T-helper 2 cell treated with Interferon-gamma antibody and Interleukin-4, amounts not matched to agents 100 ng/mL and 5 ng/mL, for 36 hours (primary cell): ENCODE measurements at regions not wholly inside any gene's neighbourhood (a gene's known extent, or its start where the extent isn't known, plus 50 kb on each side); places are given as distances from the start of the nearest gene placed in this dataset.

Experiments used
- intact Hi-C: fragments of 100-400 bp; cut with micrococcal nuclease; formaldehyde crosslinking; loops from one replicate; pipeline ENCODE4 v1.15.1; 2023

DNA sequence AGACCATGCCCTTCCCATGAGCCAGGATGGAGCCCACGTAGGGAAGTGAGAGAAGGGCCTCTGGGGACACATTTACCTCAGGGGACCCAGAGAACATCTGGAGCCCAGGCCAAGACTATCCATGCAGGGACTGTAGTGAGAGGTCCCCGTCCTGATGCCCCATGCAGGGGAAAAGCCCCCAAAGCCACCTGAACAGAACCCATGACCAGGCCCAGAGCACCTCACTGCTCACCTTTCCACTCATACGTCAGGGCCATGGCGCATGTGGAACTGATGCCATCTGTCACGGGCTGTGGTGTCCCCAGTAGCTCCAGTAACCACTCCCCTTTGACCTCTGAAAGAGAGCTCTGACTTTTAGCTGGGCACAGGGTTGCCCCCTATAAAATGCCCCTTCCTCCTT, 106.5 kb upstream of the TEX51 start:
- intact Hi-C loops = no loop called here

DNA sequence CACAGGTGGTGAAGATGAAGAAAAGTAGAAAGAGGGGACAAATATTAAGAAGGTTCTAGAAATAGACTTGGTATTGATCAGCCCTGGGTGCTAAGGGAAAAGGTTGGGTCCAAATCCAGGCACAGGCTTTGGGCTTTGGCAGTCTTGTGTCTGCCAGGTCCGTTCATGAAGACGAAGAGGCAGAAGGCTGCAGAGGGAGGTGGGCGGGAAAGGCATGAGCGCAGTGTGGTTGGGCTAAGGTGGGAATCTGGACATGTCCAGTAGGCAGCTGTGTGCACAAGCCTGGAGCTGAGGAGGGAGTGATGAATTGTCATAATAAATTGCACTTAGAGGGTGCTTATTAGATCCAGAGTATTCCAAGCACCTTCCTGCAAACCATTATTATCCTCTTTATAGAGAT, 105.7 kb upstream of the TEX51 start:
- intact Hi-C loops = no loop called here

DNA sequence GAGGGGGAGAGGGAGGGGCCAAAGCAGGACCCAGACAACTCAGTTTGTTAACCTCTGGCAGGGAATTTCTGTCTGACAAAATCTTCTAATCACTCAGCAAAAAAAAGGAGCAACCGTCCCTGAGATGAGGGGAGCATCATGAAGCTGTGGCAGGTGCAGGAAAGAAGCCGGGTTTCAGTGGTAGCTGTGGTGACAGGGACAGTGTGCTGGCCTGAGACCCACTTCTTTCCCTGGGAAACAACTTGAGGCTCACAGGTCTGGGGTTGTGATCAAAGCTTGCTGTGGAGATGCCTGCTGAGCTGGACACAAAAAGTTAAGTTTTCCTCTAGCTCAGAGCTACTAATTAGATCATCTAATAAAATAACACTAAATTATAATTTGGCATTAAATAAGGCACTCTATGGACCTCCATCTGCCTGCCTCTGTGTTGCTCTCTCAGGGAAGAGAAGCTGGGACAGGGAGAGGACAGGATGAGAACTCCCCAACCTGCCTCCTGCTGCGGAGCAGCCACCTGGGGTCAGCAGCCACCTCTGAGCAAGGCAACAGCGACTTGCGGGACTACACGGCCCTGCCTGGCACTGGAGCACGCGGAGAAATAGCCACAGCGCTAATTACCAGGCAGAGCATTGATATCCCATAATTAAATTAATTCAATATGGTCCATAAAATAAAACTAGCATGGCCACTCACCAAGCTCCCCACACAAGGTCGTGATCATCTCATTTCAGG, 104.6 kb upstream of the TEX51 start:
- intact Hi-C loops = no loop called here

DNA sequence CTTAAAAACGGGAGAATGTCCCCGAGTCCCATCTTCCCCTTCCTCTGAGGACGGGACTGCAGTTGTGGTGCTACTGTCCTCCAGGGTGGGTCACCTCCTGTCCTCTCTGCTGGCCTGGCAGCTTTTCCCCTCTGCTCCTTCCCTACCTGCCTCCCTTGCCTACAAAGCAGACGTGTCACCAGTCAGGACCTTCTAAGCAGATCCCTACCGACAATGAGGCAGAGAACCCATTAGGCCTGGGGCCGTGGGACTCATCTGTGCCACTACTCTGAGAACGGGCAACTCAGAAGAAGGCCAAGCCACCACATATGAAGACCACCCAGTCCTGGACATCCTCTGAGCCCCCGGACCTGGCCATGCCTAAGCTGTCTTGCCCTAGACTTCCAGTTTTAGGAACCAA, 103.0 kb upstream of the TEX51 start:
- intact Hi-C loops = no loop called here

DNA sequence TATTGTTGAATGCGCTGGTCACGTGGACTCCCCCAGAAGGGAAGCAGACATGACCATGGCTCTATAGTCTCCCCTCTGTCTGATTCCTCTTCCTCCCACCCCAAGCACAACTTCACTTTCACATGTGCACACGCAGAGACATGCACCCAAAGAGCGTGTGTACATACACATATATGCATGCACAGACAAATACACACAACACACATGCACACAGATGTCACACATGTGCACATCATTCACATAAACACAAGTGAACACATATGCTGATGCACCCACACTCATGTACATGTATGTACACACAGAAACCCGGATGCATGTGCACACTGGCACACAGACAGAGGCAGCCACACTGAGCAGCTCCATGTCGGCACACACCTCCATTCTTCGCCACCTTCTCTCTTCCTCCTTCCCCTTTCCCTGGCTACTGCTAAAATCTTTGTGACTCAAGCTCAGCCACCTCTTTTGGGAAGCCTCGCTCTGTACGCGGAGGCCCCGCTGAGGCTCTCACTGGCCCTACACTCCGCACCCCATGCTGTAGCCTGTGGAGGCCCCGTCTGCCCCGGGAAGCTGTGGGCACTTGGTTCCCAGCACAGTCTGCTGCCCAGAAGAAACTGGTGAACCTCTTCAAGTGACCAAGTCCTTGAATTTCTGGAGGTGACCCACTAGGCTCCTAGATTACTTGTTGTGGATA, 101.6 kb upstream of the TEX51 start:
- intact Hi-C loops = no loop called here

DNA sequence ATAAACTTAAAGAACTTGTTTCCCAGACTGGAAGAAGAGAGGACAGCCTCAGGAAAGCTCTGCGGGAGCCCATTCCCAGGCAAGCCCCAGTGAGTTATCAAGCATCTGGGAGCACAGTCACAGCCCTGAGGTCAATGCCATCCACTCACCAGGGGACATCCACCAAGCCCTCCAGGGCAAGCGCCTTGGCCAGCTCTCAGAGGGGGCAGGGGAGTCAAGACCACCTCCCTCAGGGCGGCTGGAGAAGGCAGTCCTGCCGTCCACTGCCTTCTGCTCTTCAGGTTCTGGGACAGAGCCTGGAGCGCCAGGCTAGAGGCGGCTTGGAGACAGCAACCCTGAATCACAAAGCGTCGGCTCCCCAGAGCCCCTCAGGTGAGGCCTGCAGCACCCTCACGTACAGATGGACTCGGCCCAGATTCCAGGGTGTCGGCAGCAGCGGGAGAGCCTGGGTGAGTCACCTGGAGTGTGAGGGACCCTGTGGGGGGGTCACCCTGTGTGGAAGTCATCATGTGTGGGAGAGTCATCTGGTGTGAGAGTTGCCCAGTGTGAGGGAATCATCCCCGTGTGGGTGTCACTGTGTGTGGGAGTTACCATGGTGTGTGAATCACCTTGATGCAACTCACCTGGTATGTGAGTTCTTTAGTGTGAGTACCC, 100.9 kb upstream of the TEX51 start:
- intact Hi-C loops = no loop called here

DNA sequence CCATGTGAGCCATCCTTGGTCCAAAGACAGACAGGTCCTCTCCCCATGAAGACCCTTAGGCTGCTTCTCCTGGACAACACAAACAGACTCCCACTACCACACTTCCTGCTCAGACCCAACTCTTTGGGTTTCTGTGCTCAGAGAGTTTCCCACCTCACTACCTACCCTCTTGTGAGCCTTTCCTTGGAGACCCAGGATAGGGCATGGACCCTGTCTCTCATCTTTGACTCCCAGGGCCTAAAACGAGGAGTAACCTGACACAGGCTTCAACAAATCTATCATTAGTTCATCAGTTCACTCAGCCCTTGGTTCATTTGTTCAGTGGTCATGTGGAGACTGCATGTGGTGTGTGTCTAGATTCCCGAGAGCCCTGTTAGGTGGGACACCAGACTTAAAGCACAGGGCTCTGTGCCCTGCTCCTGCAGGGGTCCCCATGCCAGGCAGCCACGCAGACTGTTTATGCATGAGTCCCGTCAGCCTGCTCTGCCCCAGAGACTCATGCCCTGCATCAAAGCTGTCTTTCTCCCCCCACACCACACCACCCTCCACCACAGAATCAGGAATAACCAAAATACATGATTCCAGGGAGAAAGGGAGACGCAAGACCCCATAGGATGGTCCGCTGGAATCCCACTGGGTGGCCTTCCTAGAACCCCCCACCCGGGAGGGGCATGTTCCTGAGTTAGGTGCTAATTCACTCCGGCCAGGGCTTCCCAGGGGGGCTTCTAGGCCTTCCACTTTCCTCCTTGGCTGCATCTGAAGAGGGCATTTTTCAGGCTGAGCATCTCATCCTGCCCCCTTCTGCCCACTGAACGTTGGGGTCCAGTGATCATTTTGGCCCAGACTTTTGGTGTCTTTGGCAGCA, 100.2 kb upstream of the TEX51 start:
- intact Hi-C loops = no loop called here

DNA sequence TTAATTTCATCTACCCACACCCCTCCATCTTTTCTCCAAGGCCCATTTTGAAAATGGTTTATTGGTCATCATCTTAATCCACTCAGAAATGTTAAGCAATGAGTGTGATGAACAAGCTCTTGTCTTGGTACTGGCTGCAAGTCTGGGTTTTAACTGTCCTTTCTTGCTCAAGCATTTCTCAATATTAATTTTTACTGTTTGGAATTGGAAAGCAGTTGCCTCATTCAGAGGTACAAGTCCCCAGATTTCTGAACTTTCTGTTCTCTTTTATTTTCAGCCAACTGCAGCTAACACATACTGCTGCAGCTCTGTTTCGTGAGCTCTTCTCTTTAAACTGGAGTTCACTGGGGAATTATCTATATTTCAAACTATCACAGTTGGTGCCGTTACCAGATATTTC, 99.4 kb upstream of the TEX51 start:
- intact Hi-C loops = no loop called here

DNA sequence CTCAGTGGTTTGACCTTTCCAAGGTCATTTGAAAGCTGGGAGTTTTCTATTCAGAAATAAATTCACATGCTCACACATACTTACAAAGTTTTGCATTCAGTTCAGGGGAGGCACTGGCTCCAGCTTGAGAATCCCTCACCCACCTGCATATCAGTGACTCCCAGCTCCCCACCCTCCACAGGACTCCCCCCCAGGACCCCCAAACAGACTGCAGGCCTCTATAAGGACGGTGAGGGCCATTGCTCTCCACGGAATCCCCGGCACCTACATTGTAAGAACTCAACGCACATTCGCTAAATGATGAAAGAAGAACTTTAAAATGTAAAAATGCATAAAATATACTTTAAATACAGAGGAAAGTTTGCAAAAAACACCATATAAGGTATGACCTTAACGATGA, 97.2 kb upstream of the TEX51 start:
- intact Hi-C loops = no loop called here

DNA sequence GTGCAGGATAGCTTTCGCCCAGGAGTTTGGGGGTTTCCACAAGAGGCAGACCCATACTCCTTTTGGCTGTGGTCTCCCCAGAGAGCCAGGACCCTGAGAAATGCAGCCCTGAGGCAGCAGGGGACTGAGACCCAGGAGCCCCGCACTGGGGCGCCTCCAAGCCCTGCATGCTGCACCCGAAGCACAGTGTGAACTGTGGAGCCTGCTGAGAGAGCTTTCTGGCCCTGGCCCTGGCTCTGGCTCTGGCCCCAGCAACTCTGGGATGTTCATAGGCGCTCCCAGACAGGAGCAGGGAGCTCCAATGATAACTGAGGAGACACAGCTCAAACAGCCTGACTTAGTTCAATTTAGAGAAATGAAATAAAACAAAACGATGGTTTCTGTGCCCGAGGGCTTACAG, 96.4 kb upstream of the TEX51 start:
- intact Hi-C loops = no loop called here

DNA sequence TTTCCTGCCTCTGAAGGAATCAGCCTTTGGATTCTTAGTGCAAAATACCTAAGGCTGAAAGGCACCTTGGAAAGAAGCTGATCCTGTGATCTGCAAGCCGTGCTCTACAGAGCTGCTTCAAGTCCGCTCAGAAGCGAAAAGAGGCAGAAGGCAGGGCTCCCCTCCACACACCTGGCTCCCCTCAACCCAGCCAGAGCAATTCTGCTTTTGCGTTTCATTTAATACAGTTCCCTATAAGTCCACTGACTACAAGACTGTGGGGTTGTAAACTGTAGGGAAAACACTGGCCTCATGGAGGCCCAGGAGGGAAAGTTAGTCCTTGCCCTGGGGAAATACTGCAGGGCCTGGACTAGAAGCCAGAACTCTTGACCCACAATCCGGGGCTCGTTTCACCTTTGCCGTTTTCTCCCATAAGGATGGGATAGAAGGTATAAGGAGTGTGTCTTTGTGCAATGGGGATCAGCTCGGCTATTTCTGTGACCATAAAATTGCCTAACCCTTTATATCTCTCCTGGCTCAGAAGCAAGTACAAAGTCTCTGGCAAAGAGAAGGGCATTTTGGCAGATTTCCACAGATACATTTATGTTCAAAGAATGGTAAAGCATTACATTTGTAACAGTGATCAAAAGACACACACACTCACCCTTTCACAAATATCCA, 95.8 kb upstream of the TEX51 start:
- intact Hi-C loops = no loop called here

DNA sequence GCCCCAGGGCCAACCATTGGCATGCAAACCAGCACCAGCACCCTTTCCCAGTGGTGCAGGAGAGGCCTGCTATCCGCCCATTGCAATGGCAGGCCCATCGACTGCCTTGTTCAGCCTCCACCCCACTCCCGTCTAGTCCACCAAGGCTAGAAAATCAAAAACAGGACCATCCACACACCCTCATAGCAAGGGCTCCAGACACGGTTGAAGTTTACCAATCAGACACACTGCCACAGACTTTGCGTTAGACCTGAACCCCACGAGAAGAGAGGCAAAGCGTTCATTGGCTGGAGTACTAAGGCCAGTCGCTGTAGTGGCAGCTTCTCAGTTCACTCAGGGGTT, 95.3 kb upstream of the TEX51 start:
- intact Hi-C loops = no loop called here

DNA sequence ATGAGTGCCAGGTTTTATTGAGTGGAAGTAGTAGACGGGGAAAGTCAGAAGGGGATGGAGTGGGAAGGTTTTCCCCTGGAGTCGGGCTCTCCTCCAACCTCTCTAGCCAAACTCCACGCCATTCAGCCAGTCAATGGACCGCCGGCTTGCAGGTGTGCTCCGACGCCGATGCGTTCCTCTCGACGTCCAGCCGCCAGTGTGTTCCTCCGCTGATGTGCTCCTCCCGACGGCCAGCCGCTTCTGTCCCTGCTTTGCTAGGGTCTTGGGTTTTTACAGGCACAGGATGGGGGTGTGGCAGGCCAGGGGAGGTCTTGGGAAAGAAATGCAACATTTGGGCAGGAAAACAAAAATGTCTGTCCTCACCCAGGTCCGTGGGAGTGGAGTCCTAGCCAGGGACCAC, 94.3 kb upstream of the TEX51 start:
- intact Hi-C loops = no loop called here

DNA sequence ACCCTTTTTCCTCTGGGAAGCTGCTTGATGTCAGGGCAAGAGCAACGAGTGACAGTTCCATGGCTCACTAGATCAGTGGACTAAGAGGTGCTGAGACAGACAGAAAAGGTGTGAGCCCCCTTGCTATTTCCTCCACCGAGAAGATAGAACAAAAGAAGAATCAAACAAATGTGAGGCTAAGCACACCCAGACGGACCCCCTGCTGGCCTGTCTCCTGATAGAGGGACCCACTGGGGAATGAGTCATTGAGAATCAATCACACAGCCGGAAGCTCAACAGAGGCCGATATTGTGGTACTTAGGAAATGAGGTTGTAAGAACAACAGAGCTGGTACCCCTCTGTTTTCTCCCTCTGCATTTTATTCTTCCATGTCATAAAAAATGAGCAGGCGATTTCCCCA, 89.8 kb upstream of the TEX51 start:
- intact Hi-C loops = no loop called here

DNA sequence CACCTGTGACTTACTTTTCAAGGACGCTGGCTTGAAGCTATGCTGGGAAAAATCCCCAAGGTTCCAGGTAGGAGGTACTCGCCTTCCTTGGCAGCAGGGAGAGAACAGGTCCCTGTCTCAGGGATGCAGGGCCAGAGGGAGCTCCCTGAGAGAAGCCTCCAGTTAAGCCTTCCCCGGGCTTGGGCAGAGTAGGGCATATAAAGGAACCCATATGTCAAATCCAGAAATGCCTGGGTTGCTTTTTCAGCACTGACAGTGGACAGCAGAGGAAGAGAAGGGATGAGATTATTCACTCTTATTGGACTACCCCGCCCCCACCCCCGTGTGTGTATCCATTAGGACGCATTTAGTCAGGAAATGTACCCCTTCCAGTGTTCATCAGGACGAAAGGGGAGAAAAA, 89.3 kb upstream of the TEX51 start:
- intact Hi-C loops = no loop called here

DNA sequence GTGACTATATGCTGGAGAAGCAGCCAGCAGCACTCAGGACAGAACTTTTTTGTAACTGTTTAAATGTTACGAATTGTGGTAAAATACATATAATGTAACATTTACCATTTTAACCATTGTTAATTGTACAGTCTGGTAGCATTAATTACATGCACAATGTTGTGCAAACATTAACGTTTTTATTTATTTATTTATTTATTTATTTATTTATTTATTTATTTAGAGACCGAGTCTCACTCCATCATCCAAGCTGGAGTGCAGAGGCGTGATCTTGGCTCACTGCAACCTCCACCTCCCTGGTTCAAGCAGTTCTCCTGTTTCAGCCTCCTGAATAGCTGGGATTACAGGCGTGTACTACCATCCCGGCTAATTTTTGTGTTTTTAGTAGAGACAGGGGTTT, 88.7 kb upstream of the TEX51 start:
- intact Hi-C loops = no loop called here

DNA sequence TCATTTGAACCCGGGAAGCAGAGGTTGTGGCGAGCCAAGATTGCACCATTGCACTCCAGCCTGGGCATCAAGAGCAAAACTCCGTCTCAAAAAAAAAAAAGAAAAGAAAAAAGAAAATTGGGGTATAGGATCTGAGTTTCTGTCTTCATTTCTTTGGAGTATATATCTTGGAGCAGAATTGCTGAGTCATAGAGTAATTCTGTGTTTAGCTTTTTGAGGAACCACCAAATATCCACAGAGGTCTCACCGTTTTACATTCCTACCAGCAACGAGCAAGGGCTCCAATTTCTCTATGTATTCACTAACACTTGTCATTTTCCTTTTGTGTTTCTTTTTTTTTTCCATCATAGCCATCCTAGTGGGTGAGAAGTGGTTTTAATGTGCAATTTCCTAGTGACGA, 87.6 kb upstream of the TEX51 start:
- intact Hi-C loops = no loop called here

DNA sequence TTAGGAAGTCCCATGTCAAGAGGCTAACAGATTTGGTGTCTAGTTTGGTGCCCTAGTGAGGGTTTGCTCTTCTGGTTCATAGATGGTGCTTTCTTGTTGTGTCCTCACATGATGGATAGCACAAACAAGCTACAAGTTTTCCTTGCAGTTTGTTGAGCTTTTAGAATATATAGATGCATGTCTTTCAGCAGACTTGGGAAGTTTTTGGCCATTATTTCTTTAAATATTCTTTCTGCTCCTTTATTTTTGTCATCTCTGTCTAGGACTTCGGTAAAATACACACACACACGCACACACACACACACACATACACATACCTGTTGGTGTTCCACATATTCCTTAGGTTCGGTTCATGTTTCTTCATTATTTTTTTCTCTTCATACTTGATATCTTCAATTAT, 81.5 kb upstream of the TEX51 start:
- intact Hi-C loops = no loop called here

DNA sequence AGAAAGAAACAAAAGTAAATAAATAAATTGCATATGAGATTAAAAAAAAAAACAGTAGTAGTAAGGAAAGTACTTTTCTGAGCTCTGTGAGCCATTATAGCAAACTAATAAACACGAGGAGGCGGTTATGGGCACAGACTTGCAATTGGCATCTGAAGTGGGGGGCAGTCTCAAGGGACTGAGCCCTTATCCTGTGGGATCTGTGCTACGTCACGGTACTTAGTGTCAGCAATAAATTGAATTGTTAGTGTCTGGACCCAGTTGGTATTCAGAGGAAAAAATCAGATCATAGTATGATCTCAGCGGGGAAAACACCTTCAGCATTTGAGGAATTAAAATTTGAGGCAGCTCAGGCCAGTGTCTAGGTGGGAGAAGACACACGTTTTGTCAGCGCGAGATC, 76.6 kb upstream of the TEX51 start:
- intact Hi-C loops = no loop called here

DNA sequence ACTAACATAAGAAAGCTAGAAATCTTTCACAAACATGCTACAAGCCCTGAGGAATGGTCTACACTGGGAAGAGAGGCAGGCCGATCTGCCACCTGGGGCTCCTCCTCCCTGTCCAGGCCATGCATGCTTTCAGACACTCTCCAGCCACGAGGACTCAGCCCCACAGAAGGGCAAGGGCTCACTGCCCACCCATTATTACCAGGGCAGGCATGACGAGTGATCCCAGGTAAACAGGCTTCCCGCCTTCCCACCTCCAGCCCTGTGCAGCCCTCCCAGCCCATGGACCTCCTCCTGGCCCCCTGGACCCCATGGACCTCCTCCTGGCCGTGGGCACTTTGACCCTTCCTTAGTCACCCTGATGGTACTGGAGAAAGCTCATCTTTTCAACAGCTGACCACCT, 75.8 kb upstream of the TEX51 start:
- intact Hi-C loops = no loop called here

DNA sequence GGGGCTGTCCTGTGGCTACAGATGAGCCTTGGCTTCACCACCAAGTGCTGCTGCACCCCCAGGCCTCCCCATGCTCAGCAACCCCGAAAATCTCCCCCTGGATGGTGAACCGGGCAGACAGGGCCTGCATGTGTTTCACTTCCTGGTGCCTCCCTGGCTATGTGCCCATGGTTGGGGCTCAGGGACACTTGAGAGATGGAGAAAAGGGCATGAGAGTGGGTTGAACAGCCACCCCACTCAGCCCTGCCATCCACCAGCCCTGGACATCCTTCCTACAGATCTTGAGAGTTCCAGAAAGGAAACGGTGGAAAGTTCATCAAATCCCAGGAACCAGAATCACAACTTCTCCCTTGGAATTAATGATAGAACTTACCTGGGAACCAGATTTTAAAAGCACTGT, 74.7 kb upstream of the TEX51 start:
- intact Hi-C loops = no loop called here

DNA sequence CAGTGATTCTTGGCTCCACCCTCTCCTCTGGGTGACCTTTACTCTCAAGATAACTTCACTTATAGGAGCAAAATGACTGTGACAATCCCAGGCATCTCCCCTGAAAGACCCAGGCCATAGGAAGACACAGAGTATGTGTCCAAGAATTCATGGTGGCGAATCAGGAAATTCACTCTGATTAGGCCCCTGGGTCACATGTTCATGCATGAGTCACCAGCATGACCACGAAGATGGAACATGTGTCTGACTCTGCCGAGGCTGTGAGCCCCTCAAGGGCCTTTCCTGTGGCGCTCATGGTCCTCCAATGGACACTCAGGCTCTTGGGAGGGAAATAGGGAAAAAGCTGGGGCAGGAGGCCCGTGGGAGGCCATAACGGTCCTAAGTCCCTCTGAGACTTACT, 74.0 kb upstream of the TEX51 start:
- intact Hi-C loops = no loop called here
